HCT116 (cell line): ENCODE measurements at regions not wholly inside any gene's neighbourhood (a gene's known extent, or its start where the extent isn't known, plus 50 kb on each side); places are given as distances from the start of the nearest gene placed in this dataset.

Experiments
- ATAC-seq: fragments of 200-7000 bp; cut with Tn5 transposase; 2 replicates; pipeline ENCODE4 v1.9.1; 2020; ENCODE audit warnings: mild to moderate bottlenecking, moderate library complexity
- BruUV-seq: library from RNA; stranded (reverse); fragments of 400-500 nt; replicated peaks from 2 replicates; lab custom pipeline; 2021; lab: Mats Ljungman, UMichigan
- CTCF ChIA-PET: fragments of 300-600 bp; sonication (Branson Sonifier 250); formaldehyde crosslinking; loops from one replicate; lab custom pipeline; 2021; ENCODE audit warnings: antibody characterized with exemption; lab: Charles Lee
- POLR2A ChIA-PET: fragments of 300-600, 350-600 bp; sonication (Branson Sonifier 250); formaldehyde crosslinking; loops from one replicate; lab custom pipeline; 2021; ENCODE audit warnings: antibody characterized with exemption; lab: Charles Lee
- RAD21 ChIA-PET, 2 experiments: fragments of 300-600 bp; sonication (Branson Sonifier 250); formaldehyde crosslinking; loops; one replicate each; lab custom pipeline; 2023; ENCODE audit warnings: low total read pairs in 2 of 2; ENCODE audit not compliant: uncharacterized antibody in 2 of 2, unreplicated experiment in 2 of 2, low non-redundant PET in 1 of 2; lab: Charles Lee
- DNase-seq: peaks from one replicate; pipeline ENCODE4 v3.0.0-alpha.2; 2010; ENCODE audit warnings: low read depth, low spot score
- H2AFZ ChIP-seq: fragments of 200-600 bp; shearing (Covaris generic), sonication (generic); 2 replicates; pipeline ENCODE4 v1.6.1; 2017; ENCODE audit warnings: low read depth, mixed run types, mixed read lengths, antibody characterized with exemption, low read length; ENCODE audit not compliant: poor library complexity, severe bottlenecking
- H3K27ac ChIP-seq: 2 replicates; pipeline ENCODE4 v1.5.1; 2012; ENCODE audit warnings: low read depth, low read length
- H3K27me3 ChIP-seq: fragments of 200-600 bp; sonication (generic); 2 replicates; pipeline ENCODE4 v1.6.1; 2016; ENCODE audit warnings: mixed run types, low read length, mixed read lengths; ENCODE audit not compliant: insufficient read depth
- H3K36me3 ChIP-seq, 2 experiments: fragments of 200-500 bp in 1 of 2; fragments of 200-600 bp in 1 of 2; sonication (Bioruptor generic) in 1 of 2; sonication (generic) in 1 of 2; 2 replicates each; pipeline versions ENCODE4 v1.5.1 to v1.6.1; 2014 to 2016; ENCODE audit warnings: low read length in 2 of 2, inconsistent platforms in 1 of 2, mixed read lengths in 1 of 2, mixed run types in 1 of 2; ENCODE audit not compliant: insufficient read depth in 2 of 2, control insufficient read depth in 1 of 2
- H3K4me1 ChIP-seq, 2 experiments: fragments of 200-600 bp in 1 of 2; sonication (generic) in 1 of 2; 2 replicates each; pipeline versions ENCODE4 v1.5.1 to v1.6.1; 2012 to 2017; ENCODE audit warnings: low read length in 2 of 2, inconsistent platforms in 1 of 2, mild to moderate bottlenecking in 1 of 2, mixed read lengths in 1 of 2, mixed run types in 1 of 2, moderate library complexity in 1 of 2; ENCODE audit not compliant: insufficient read depth in 2 of 2, control insufficient read depth in 1 of 2
- H3K4me2 ChIP-seq: fragments of 200-600 bp; sonication (generic); 2 replicates; pipeline ENCODE4 v1.6.1; 2017; ENCODE audit warnings: mixed run types, low read length, mixed read lengths
- H3K4me3 ChIP-seq, 2 experiments: fragments of 200-600 bp in 1 of 2; sonication (generic) in 1 of 2; replicated peaks in 1 of 2; 2 replicates each; pipeline ENCODE4 v1.5.1; 2011 to 2016; ENCODE audit warnings: low read length in 2 of 2, control low read depth in 1 of 2, low read depth in 1 of 2, mild to moderate bottlenecking in 1 of 2, mixed read lengths in 1 of 2, mixed run types in 1 of 2
- H3K79me2 ChIP-seq: fragments of 200-600 bp; sonication (generic); 2 replicates; pipeline ENCODE4 v1.6.1; 2017; ENCODE audit warnings: mild to moderate bottlenecking, mixed run types, low read length, moderate library complexity, mixed read lengths; ENCODE audit not compliant: insufficient read depth
- H3K9ac ChIP-seq: fragments of 200-600 bp; sonication (generic); 2 replicates; pipeline ENCODE4 v1.6.1; 2016; ENCODE audit warnings: low read length, mixed read lengths
- H3K9me2 ChIP-seq: fragments of 200-600 bp; sonication (generic), shearing (Covaris generic); 2 replicates; pipeline ENCODE4 v1.6.1; 2017; ENCODE audit warnings: mixed run types, mild to moderate bottlenecking, moderate library complexity; ENCODE audit not compliant: insufficient read depth
- H3K9me3 ChIP-seq, 2 experiments: fragments of 200-500 bp in 1 of 2; fragments of 200-600 bp in 1 of 2; sonication (Bioruptor generic) in 1 of 2; sonication (generic) in 1 of 2; 2 replicates each; pipeline ENCODE4 v1.6.1; 2014 to 2017; ENCODE audit warnings: low read length in 2 of 2, mixed read lengths in 2 of 2, inconsistent platforms in 1 of 2, low read depth in 1 of 2, mild to moderate bottlenecking in 1 of 2, mixed run types in 1 of 2, moderate library complexity in 1 of 2; ENCODE audit not compliant: control insufficient read depth in 1 of 2, insufficient read depth in 1 of 2
- H4K20me1 ChIP-seq: fragments of 200-600 bp; sonication (generic), shearing (Covaris generic); 2 replicates; pipeline ENCODE4 v1.6.1; 2017; ENCODE audit warnings: mixed run types, mild to moderate bottlenecking, moderate library complexity; ENCODE audit not compliant: insufficient read depth
- CBX3 ChIP-seq: IDR thresholded peaks from 2 replicates; pipeline ENCODE4 v1.6.1; 2012; ENCODE audit warnings: low read depth
- CEBPB ChIP-seq: IDR thresholded peaks from 2 replicates; pipeline ENCODE4 v1.6.1; 2012; ENCODE audit warnings: low read depth
- EGR1 ChIP-seq: IDR thresholded peaks from 2 replicates; pipeline ENCODE4 v1.6.1; 2012; ENCODE audit warnings: low read depth
- EZH2 ChIP-seq: fragments of 200-600 bp; sonication (generic); IDR thresholded peaks from 2 replicates; pipeline ENCODE4 v1.6.1; 2017; ENCODE audit warnings: antibody characterized with exemption, mixed run types
- EZH2phosphoT487 ChIP-seq: fragments of 200-600 bp; IDR thresholded peaks from 2 replicates; pipeline ENCODE4 v1.6.1; 2018; ENCODE audit warnings: antibody characterized with exemption, borderline replicate concordance
- FOSL1 ChIP-seq: IDR thresholded peaks from 2 replicates; pipeline ENCODE4 v1.6.1; 2012; ENCODE audit warnings: low read depth
- JUND ChIP-seq: IDR thresholded peaks from 2 replicates; pipeline ENCODE4 v1.6.1; 2012
- POLR2A ChIP-seq: IDR thresholded peaks from 2 replicates; pipeline ENCODE4 v1.7.0; 2011; ENCODE audit warnings: borderline replicate concordance; ENCODE audit not compliant: insufficient read depth, insufficient read length; ENCODE audit errors: extremely low read depth
- RAD21 ChIP-seq: IDR thresholded peaks from 2 replicates; pipeline ENCODE4 v1.6.1; 2012; ENCODE audit warnings: low read depth, mild to moderate bottlenecking
- SIN3A ChIP-seq: IDR thresholded peaks from 2 replicates; pipeline ENCODE4 v1.6.1; 2012; ENCODE audit warnings: low read depth
- SP1 ChIP-seq: IDR thresholded peaks from 2 replicates; pipeline ENCODE4 v1.6.1; 2012; ENCODE audit warnings: low read depth
- TCF7L2 ChIP-seq: IDR thresholded peaks from 2 replicates; pipeline ENCODE4 v1.7.0; 2011; ENCODE audit warnings: borderline replicate concordance, inconsistent platforms; ENCODE audit not compliant: insufficient read depth, insufficient read length; ENCODE audit errors: extremely low read depth
- ZNF274 ChIP-seq: fragments of 200-500 bp; sonication (Bioruptor generic); IDR thresholded peaks from 2 replicates; pipeline ENCODE4 v1.6.1; 2014; ENCODE audit warnings: mild to moderate bottlenecking, low read depth, low read length, inconsistent platforms
- intact Hi-C: fragments of 100-400 bp; cut with micrococcal nuclease; formaldehyde crosslinking; loops from 2 replicates; pipeline ENCODE4 v1.10.0; 2022
- TF ChIP-seq, protein P1 (sequence below): IDR thresholded peaks from 2 replicates; pipeline ENCODE4 v1.6.1; 2012
- TF ChIP-seq, protein P2 (sequence below): IDR thresholded peaks from 2 replicates; pipeline ENCODE4 v1.6.1; 2011; ENCODE audit warnings: mild to moderate bottlenecking, low read length, moderate library complexity; ENCODE audit not compliant: insufficient replicate concordance; ENCODE audit errors: extremely low read depth

DNA sequence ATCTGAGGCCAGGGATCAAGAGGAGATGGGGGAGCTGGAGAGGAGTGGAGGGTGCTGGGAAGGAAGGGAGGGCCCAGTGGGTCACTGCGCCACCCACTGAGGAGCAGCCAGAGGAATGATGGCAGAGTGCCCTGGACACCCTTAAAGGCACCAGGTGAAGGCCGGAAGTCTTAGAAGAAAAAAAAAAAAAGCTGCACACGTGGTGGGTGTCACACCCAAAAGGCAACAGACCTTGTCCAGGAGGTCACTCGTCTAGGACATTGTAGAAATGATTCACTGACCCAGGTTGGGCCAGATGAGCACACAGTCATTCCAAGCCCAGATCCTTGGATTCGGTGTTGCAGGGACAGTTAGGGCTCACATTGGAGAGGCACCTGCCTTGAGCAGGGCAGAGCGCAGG, 93.5 kb upstream of the TRIM2 start:
- H3K27me3 ChIP-seq, result no peaks in the 10 kb centered on the region
- no peaks in the 10 kb centered on the region for H3K9me3 ChIP-seq
- ATAC-seq, result no peak
- BruUV-seq, result no TSS peak
- H3K4me2 ChIP-seq, result no peak overlapping the region
- no peak overlapping the region for H3K9ac ChIP-seq
- TF ChIP-seq EZH2phosphoT487, result no peak
- TF ChIP-seq TCF7L2, result no peak
- TF ChIP-seq, protein P1, sequence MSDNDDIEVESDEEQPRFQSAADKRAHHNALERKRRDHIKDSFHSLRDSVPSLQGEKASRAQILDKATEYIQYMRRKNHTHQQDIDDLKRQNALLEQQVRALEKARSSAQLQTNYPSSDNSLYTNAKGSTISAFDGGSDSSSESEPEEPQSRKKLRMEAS, result no peak
- no peak for TF ChIP-seq CEBPB
- TF ChIP-seq SIN3A, result no peak
- TF ChIP-seq, protein P2, sequence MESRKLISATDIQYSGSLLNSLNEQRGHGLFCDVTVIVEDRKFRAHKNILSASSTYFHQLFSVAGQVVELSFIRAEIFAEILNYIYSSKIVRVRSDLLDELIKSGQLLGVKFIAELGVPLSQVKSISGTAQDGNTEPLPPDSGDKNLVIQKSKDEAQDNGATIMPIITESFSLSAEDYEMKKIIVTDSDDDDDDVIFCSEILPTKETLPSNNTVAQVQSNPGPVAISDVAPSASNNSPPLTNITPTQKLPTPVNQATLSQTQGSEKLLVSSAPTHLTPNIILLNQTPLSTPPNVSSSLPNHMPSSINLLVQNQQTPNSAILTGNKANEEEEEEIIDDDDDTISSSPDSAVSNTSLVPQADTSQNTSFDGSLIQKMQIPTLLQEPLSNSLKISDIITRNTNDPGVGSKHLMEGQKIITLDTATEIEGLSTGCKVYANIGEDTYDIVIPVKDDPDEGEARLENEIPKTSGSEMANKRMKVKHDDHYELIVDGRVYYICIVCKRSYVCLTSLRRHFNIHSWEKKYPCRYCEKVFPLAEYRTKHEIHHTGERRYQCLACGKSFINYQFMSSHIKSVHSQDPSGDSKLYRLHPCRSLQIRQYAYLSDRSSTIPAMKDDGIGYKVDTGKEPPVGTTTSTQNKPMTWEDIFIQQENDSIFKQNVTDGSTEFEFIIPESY, result no peak
- no peak for TF ChIP-seq CBX3
- no peak for TF ChIP-seq EZH2
- TF ChIP-seq ZNF274, result no peak
- TF ChIP-seq FOSL1, result no peak
- no peak for TF ChIP-seq SP1
- TF ChIP-seq JUND, result no peak
- TF ChIP-seq POLR2A, result no peak
- TF ChIP-seq EGR1, result no peak
- TF ChIP-seq RAD21, result no peak
- TF ChIP-seq, all 23 proteins: peak for 0
- intact Hi-C loops, result no loop called here
- Histone ChIP-seq H2AFZ (no peak overlapping the region), H3K4me1 (peaks cover 10 to 19% of the 10 kb centered on the region in 2 experiments), H3K4me3 (no peak overlapping the region), H3K9me2 (no peaks in the 10 kb centered on the region), H3K79me2 (no peaks in the 10 kb centered on the region), H3K36me3 (no peaks in the 10 kb centered on the region), H3K27ac (no peak overlapping the region), H4K20me1 (no peaks in the 10 kb centered on the region)
- ChIA-PET POLR2A (no interaction called here), CTCF (interaction anchor here (1.0 kb wide), 1 partner anchor 17 kb away, joined by 3 read pairs; no protein-coding TSS in a partner anchor), RAD21 (no interaction called here)
- DNase-seq, result no peak
